PC-9 (cell line): ENCODE measurements at regions not wholly inside any gene's neighbourhood (a gene's known extent, or its start where the extent isn't known, plus 50 kb on each side); places are given as distances from the start of the nearest gene placed in this dataset.

Experiments
- EZH2 ChIP-seq: fragments of 200-600 bp; sonication (generic); IDR thresholded peaks from 2 replicates; pipeline ENCODE4 v1.8.0; 2017; ENCODE audit warnings: antibody characterized with exemption, low read depth
- TF ChIP-seq, protein P1 (sequence below): fragments of 200-600 bp; sonication (generic); conservative IDR thresholded peaks from 2 replicates; pipeline ENCODE4 v1.6.1; 2017; ENCODE audit warnings: mixed run types, antibody characterized with exemption, mild to moderate bottlenecking, moderate library complexity

DNA sequence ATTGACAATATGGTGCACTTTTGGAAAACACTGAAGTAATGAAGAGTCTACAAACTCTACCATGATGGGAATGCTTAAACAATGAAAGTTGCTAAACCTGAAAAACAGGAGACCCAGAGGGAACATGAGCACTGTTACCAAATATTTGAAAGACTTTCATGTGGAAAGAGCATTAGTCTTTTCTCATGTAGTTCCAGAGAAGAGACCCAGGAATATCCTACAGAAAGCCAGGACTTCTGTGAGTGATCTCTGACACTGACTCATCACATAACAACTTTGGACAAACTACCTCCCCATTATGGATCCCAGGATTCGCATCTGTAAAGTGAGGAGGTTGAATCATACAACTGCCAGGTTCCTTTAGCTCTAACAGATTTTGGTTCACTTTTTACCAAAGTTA, 62.2 kb downstream of the FAM181B start:
- TF ChIP-seq, protein P1, sequence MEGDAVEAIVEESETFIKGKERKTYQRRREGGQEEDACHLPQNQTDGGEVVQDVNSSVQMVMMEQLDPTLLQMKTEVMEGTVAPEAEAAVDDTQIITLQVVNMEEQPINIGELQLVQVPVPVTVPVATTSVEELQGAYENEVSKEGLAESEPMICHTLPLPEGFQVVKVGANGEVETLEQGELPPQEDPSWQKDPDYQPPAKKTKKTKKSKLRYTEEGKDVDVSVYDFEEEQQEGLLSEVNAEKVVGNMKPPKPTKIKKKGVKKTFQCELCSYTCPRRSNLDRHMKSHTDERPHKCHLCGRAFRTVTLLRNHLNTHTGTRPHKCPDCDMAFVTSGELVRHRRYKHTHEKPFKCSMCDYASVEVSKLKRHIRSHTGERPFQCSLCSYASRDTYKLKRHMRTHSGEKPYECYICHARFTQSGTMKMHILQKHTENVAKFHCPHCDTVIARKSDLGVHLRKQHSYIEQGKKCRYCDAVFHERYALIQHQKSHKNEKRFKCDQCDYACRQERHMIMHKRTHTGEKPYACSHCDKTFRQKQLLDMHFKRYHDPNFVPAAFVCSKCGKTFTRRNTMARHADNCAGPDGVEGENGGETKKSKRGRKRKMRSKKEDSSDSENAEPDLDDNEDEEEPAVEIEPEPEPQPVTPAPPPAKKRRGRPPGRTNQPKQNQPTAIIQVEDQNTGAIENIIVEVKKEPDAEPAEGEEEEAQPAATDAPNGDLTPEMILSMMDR, result no peak
- TF ChIP-seq EZH2, result no peak
